HEK293 (cell line): ENCODE measurements at regions not wholly inside any gene's neighbourhood (a gene's known extent, or its start where the extent isn't known, plus 50 kb on each side); places are given as distances from the start of the nearest gene placed in this dataset.

Source experiments
- CTCF ChIA-PET: fragments of 350-600 bp; formaldehyde crosslinking; extraction: SDS; loops from one replicate; lab custom pipeline; 2021; ENCODE audit warnings: antibody characterized with exemption; lab: Yijun Ruan, JAX
- POLR2A ChIA-PET: fragments of 300-600 bp; formaldehyde crosslinking; extraction: SDS; loops from one replicate; lab custom pipeline; 2020; ENCODE audit warnings: antibody characterized with exemption, inconsistent platforms; lab: Yijun Ruan, JAX
- H3K27ac ChIP-seq: fragments of 200-500 bp; sonication (Bioruptor generic); 2 replicates; pipeline ENCODE4 v1.5.1; 2014; ENCODE audit warnings: low read depth, low read length, control low read depth, inconsistent platforms; ENCODE audit errors: extremely low read depth
- H3K36me3 ChIP-seq, 2 experiments: fragments of 200-500 bp in 1 of 2; sonication (Bioruptor generic) in 1 of 2; 1 replicate in 1 of 2; 2 replicates in 1 of 2; pipeline ENCODE4 v1.5.1; 2014 to 2017; ENCODE audit warnings: inconsistent platforms in 2 of 2, low read length in 2 of 2; ENCODE audit not compliant: control insufficient read depth in 2 of 2, insufficient read depth in 1 of 2
- H3K4me1 ChIP-seq: fragments of 200-500 bp; sonication (Bioruptor generic); 2 replicates; pipeline ENCODE4 v1.5.1; 2014; ENCODE audit warnings: mild to moderate bottlenecking, low read length, inconsistent platforms; ENCODE audit not compliant: control insufficient read depth, insufficient read depth
- H3K4me3 ChIP-seq: 2 replicates; pipeline ENCODE4 v1.5.1; 2011; ENCODE audit warnings: low read depth, mild to moderate bottlenecking, control low read depth, low read length, moderate library complexity
- H3K9me3 ChIP-seq: fragments of 200-500 bp; sonication (Bioruptor generic); 2 replicates; pipeline ENCODE4 v1.5.1; 2014; ENCODE audit warnings: low read depth, low read length, inconsistent platforms; ENCODE audit not compliant: control insufficient read depth, insufficient read depth
- EGR2 ChIP-seq: fragments of 450-650 bp; formaldehyde crosslinking; IDR thresholded peaks from 2 replicates; pipeline ENCODE4 v1.5.1; 2016; ENCODE audit warnings: low read depth, missing biosample characterization, missing genetic modification characterization
- GLI2 ChIP-seq: fragments of 450-650 bp; formaldehyde crosslinking; IDR thresholded peaks from 2 replicates; pipeline ENCODE4; 2017; ENCODE audit warnings: missing biosample characterization, missing genetic modification characterization, low read depth, borderline replicate concordance
- HOXC10 ChIP-seq: sonication (generic); formaldehyde crosslinking; IDR thresholded peaks from 2 replicates; pipeline ENCODE4 v1.8.1; 2023; ENCODE audit warnings: mild to moderate bottlenecking, missing genetic modification reagents
- INSM2 ChIP-seq: fragments of 450-650 bp; formaldehyde crosslinking; IDR thresholded peaks from 2 replicates; pipeline ENCODE4 v1.5.1; 2016; ENCODE audit warnings: missing biosample characterization, missing genetic modification characterization
- PRDM4 ChIP-seq: fragments of 450-650 bp; formaldehyde crosslinking; IDR thresholded peaks from 2 replicates; pipeline ENCODE4 v1.5.1; 2017; ENCODE audit warnings: missing biosample characterization, missing genetic modification characterization
- ZBTB6 ChIP-seq: fragments of 450-650 bp; formaldehyde crosslinking; IDR thresholded peaks from 2 replicates; pipeline ENCODE4 v1.5.1; 2017; ENCODE audit warnings: missing biosample characterization, missing genetic modification characterization
- ZEB2 ChIP-seq: fragments of 450-650 bp; formaldehyde crosslinking; IDR thresholded peaks from 2 replicates; pipeline ENCODE4 v1.5.1; 2016; ENCODE audit warnings: missing biosample characterization, missing genetic modification characterization
- ZNF10 ChIP-seq: fragments of 450-650 bp; formaldehyde crosslinking; IDR thresholded peaks from 2 replicates; pipeline ENCODE4 v1.5.1; 2017; ENCODE audit warnings: missing biosample characterization, missing genetic modification characterization
- ZNF140 ChIP-seq: fragments of 450-650 bp; formaldehyde crosslinking; IDR thresholded peaks from 2 replicates; pipeline ENCODE4 v1.5.1; 2016; ENCODE audit warnings: missing biosample characterization, missing genetic modification characterization
- ZNF157 ChIP-seq: fragments of 450-650 bp; formaldehyde crosslinking; IDR thresholded peaks from 2 replicates; pipeline ENCODE4 v1.5.1; 2016; ENCODE audit warnings: missing biosample characterization, missing genetic modification characterization
- ZNF184 ChIP-seq: fragments of 450-650 bp; IDR thresholded peaks from 2 replicates; pipeline ENCODE4 v1.5.1; 2018; ENCODE audit warnings: missing biosample characterization, mild to moderate bottlenecking, missing genetic modification characterization
- ZNF280D ChIP-seq: fragments of 450-650 bp; formaldehyde crosslinking; IDR thresholded peaks from 2 replicates; pipeline ENCODE4 v1.5.1; 2016; ENCODE audit warnings: missing biosample characterization, missing genetic modification characterization
- ZNF302 ChIP-seq: fragments of 450-650 bp; formaldehyde crosslinking; IDR thresholded peaks from 2 replicates; pipeline ENCODE4 v1.5.1; 2016; ENCODE audit warnings: missing biosample characterization, missing genetic modification characterization, low read depth
- ZNF596 ChIP-seq: fragments of 450-650 bp; IDR thresholded peaks from 2 replicates; pipeline ENCODE4 v1.5.0; 2018; ENCODE audit warnings: missing biosample characterization, mild to moderate bottlenecking, missing genetic modification characterization, moderate library complexity
- ZNF692 ChIP-seq: fragments of 450-650 bp; formaldehyde crosslinking; IDR thresholded peaks from 2 replicates; pipeline ENCODE4 v1.5.1; 2016; ENCODE audit warnings: missing biosample characterization, missing genetic modification characterization
- ZNF791 ChIP-seq: fragments of 450-650 bp; formaldehyde crosslinking; IDR thresholded peaks from 2 replicates; pipeline ENCODE4 v1.5.1; 2016; ENCODE audit warnings: missing biosample characterization, missing genetic modification characterization

GRCh38 chr4:117549524-117549923, 464.1 kb upstream of the TRAM1L1 start:
- H3K27ac ChIP-seq = no peak overlapping the region
- CTCF ChIA-PET = no interaction called here
- POLR2A ChIA-PET = no interaction called here
- no peak for TF ChIP-seq ZNF10 (tag by site-specific recombination)
- no peak for TF ChIP-seq GLI2 (tag by site-specific recombination)
- no peak for TF ChIP-seq HOXC10 (CRISPR knock-in tag)
- no peak for TF ChIP-seq ZNF692
- TF ChIP-seq ZBTB6 (tag by site-specific recombination) = no peak
- TF ChIP-seq INSM2 (tag by site-specific recombination) = no peak
- no peak for TF ChIP-seq ZNF157 (tag by site-specific recombination)
- no peak for TF ChIP-seq ZNF184
- TF ChIP-seq ZNF302 (tag by site-specific recombination) = no peak
- no peak for TF ChIP-seq ZEB2 (tag by site-specific recombination)
- TF ChIP-seq EGR2 (tag by site-specific recombination) = no peak
- TF ChIP-seq, all 188 proteins: peak for 0
- no peaks in the 10 kb centered on the region for H3K4me1 ChIP-seq
- no peaks in the 10 kb centered on the region for H3K9me3 ChIP-seq
- no peak overlapping the region for H3K4me3 ChIP-seq
- H3K36me3 ChIP-seq = no peaks in the 10 kb centered on the region

GRCh38 chr4:117550085-117550484, 464.7 kb upstream of the TRAM1L1 start:
- Histone ChIP-seq H3K9me3 (no peaks in the 10 kb centered on the region), H3K4me3 (no peak overlapping the region), H3K36me3 (no peaks in the 10 kb centered on the region), H3K4me1 (no peaks in the 10 kb centered on the region), H3K27ac (no peak overlapping the region)
- ChIA-PET CTCF (no interaction called here), POLR2A (no interaction called here)
- TF ChIP-seq ZNF280D (tag by site-specific recombination) (no peak), ZNF140 (tag by site-specific recombination) (no peak), ZNF596 (tag by site-specific recombination) (no peak), ZNF791 (tag by site-specific recombination) (no peak), PRDM4 (no peak)
